HepG2 (cell line): ENCODE measurements at regions not wholly inside any gene's neighbourhood (a gene's known extent, or its start where the extent isn't known, plus 50 kb on each side); places are given as distances from the start of the nearest gene placed in this dataset.

ENCODE experiments used
- ATAC-seq: fragments of 200-7000 bp; cut with Tn5 transposase; 3 replicates; pipeline ENCODE4 v1.9.1; 2020; ENCODE audit warnings: mild to moderate bottlenecking, moderate library complexity
- BruUV-seq: library from RNA; stranded (reverse); fragments of 400-500 nt; replicated peaks from 2 replicates; lab custom pipeline; 2021; lab: Mats Ljungman, UMichigan
- CTCF ChIA-PET: fragments of 300-600 bp; formaldehyde crosslinking; extraction: SDS; loops from one replicate; lab custom pipeline; 2021; ENCODE audit warnings: low total read pairs, inconsistent platforms, low intra/inter-chr PET ratio; lab: Yijun Ruan, JAX
- POLR2A ChIA-PET: fragments of 350-600 bp; sonication (Branson Sonifier 250); formaldehyde crosslinking; loops from one replicate; lab custom pipeline; 2020; ENCODE audit warnings: antibody characterized with exemption, inconsistent platforms; lab: Yijun Ruan, JAX
- DNase-seq: peaks from one replicate; pipeline ENCODE4 v3.0.0-alpha.2; 2015; ENCODE audit warnings: low spot score
- FAIRE-seq: peaks from 3 replicates; lab custom pipeline; 2011; peaks lifted over from hg19 to GRCh38; lab: Jason Lieb, UNC
- H2AFZ ChIP-seq: one replicate; pipeline ENCODE4 v1.6.1; 2011; ENCODE audit warnings: low read length, inconsistent platforms
- H3K27ac ChIP-seq: fragments of 300-600 bp; 3 replicates; pipeline ENCODE4 v1.8.0; 2011; ENCODE audit warnings: mixed run types, mild to moderate bottlenecking, mixed read lengths, low read length, inconsistent platforms; ENCODE audit not compliant: insufficient read depth; ENCODE audit errors: extremely low read length
- H3K27me3 ChIP-seq, 2 experiments: fragments of 200-600 bp in 1 of 2; 2 replicates in 1 of 2; 3 replicates in 1 of 2; pipeline versions ENCODE4 v1.6.0 to v1.8.0; 2011; ENCODE audit warnings: low read length in 2 of 2, mild to moderate bottlenecking in 2 of 2, moderate library complexity in 2 of 2, inconsistent platforms in 1 of 2; ENCODE audit not compliant: insufficient read depth in 2 of 2, control insufficient read depth in 1 of 2
- H3K36me3 ChIP-seq, 2 experiments: fragments of 200-600 bp in 1 of 2; replicated peaks in 1 of 2; 2 replicates in 1 of 2; 3 replicates in 1 of 2; pipeline versions ENCODE4 v1.5.1 to v1.8.0; 2011; ENCODE audit warnings: low read length in 2 of 2, inconsistent platforms in 1 of 2; ENCODE audit not compliant: insufficient read depth in 2 of 2, control insufficient read depth in 1 of 2
- H3K4me1 ChIP-seq: 2 replicates; pipeline ENCODE4 v1.5.1; 2012; ENCODE audit warnings: low read length, inconsistent platforms; ENCODE audit not compliant: insufficient read depth
- H3K4me2 ChIP-seq: 2 replicates; pipeline ENCODE4 v1.6.0; 2011; ENCODE audit warnings: low read depth, low read length, inconsistent platforms
- H3K4me3 ChIP-seq, 3 experiments: fragments of 200-600 bp in 1 of 3; sonication (generic), shearing (Covaris generic) in 1 of 3; replicated peaks in 1 of 3; 2 replicates each; pipeline ENCODE4 v1.5.1; 2011 to 2016; ENCODE audit warnings: low read length in 3 of 3, inconsistent platforms in 2 of 3, low read depth in 2 of 3, mild to moderate bottlenecking in 2 of 3, control low read depth in 1 of 3, mixed read lengths in 1 of 3; ENCODE audit not compliant: insufficient read depth in 1 of 3
- H3K79me2 ChIP-seq: one replicate; pipeline ENCODE4 v1.6.1; 2011; ENCODE audit warnings: low read length, inconsistent platforms; ENCODE audit not compliant: insufficient read depth
- H3K9ac ChIP-seq: 2 replicates; pipeline ENCODE4 v1.6.0; 2011; ENCODE audit warnings: mild to moderate bottlenecking, low read depth, low read length, inconsistent platforms; ENCODE audit not compliant: insufficient read depth
- H3K9me3 ChIP-seq: 2 replicates; pipeline ENCODE4 v1.5.1; 2012; ENCODE audit warnings: mild to moderate bottlenecking, low read length
- H4K20me1 ChIP-seq: 2 replicates; pipeline ENCODE4 v1.6.0; 2011; ENCODE audit warnings: inconsistent platforms, mild to moderate bottlenecking, low read length, moderate library complexity; ENCODE audit not compliant: insufficient read depth
- BCL6 ChIP-seq: IDR thresholded peaks from 2 replicates; pipeline ENCODE4 v1.6.1; 2016; ENCODE audit warnings: missing genetic modification reagents, missing compliant biosample characterization
- FOXJ3 ChIP-seq: sonication (generic); formaldehyde crosslinking; IDR thresholded peaks from 2 replicates; pipeline ENCODE4 v1.4.0; 2020; ENCODE audit warnings: missing genetic modification reagents, mild to moderate bottlenecking, borderline replicate concordance
- PHF20 ChIP-seq: sonication (generic); formaldehyde crosslinking; IDR thresholded peaks from 2 replicates; pipeline ENCODE4 v1.5.0; 2020; ENCODE audit warnings: mild to moderate bottlenecking, missing genetic modification reagents
- SOX13 ChIP-seq, 3 experiments: fragments of 450-650 bp in 1 of 3; sonication (generic) in 1 of 3; formaldehyde crosslinking in 1 of 3; IDR thresholded peaks in 2 of 3; conservative IDR thresholded peaks in 1 of 3; 2 replicates each; pipeline versions ENCODE4 v1.5.0 to v1.6.1; 2016 to 2020; ENCODE audit warnings: antibody characterized with exemption in 1 of 3, mild to moderate bottlenecking in 1 of 3, missing compliant biosample characterization in 1 of 3, missing genetic modification reagents in 1 of 3, moderate library complexity in 1 of 3
- SRSF9 ChIP-seq: fragments of 200-400 bp; formaldehyde crosslinking; IDR thresholded peaks from 2 replicates; pipeline ENCODE4 v1.6.1; 2018; ENCODE audit warnings: borderline replicate concordance, mild to moderate bottlenecking, low read depth, low read length; ENCODE audit not compliant: insufficient read depth, poor library complexity, severe bottlenecking
- ZNF563 ChIP-seq: sonication (generic); formaldehyde crosslinking; IDR thresholded peaks from 2 replicates; pipeline ENCODE4 v1.8.0; 2022; ENCODE audit warnings: mild to moderate bottlenecking, moderate library complexity, missing genetic modification reagents
- ZNF766 ChIP-seq: sonication (generic); formaldehyde crosslinking; IDR thresholded peaks from 2 replicates; pipeline ENCODE4 v1.5.0; 2020; ENCODE audit warnings: missing genetic modification reagents, borderline replicate concordance
- WGBS: methylation state at CpG from one replicate; pipeline ENCODE4 v1.1.6; 2017; ENCODE audit warnings: low lambda C conversion rate; 5-methylcytosine and 5-hydroxymethylcytosine counted together
- in situ Hi-C: cut with HindIII; loops from 2 replicates; pipeline ENCODE4 v1.10.0; 2017; ENCODE audit warnings: low pct_unique_long_range_greater_than_20kb; ENCODE audit not compliant: extremely low pct_ligation_motif_present
- intact Hi-C: fragments of 100-400 bp; cut with micrococcal nuclease; formaldehyde crosslinking; loops from one replicate; pipeline ENCODE4 v1.10.0; 2022; ENCODE audit not compliant: unreplicated experiment

GRCh38 chr2:147173798-147174197 is 671.0 kb upstream of the ACVR2A start:
- no peaks in the 10 kb centered on the region for H3K36me3 ChIP-seq
- no TSS peak for BruUV-seq

DNA sequence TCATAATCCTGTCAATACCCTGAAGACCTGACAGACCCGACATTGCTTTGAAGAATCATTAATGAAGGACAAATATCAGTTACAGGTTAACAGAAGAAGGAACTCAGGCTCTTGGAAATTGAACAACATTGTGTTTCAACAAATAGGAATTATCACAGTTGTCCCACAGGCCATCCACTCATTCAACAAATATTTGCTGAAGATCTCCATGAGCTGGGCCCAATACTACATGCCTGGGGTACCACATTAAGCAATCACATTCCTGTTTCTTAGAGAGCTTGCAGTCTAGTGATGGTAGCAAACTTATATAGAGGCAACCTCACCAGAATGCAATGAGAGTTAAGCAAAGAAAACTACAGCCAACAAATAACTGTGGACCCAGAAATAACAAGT is 671.6 kb upstream of the ACVR2A start:
- Histone ChIP-seq H3K79me2 (no peaks in the 10 kb centered on the region), H4K20me1 (no peaks in the 10 kb centered on the region), H3K4me2 (no peak overlapping the region), H2AFZ (no peak overlapping the region), H3K4me1 (no peaks in the 10 kb centered on the region), H3K9me3 (peaks cover 15% of the 10 kb centered on the region), H3K36me3 (no peaks in the 10 kb centered on the region), H3K9ac (no peak overlapping the region), H3K27me3 (no peaks in the 10 kb centered on the region), H3K4me3 (no peak overlapping the region), H3K27ac (no peak overlapping the region)
- FAIRE-seq (no peak), DNase-seq (peak; percentile 18), ATAC-seq (peak; percentile 53; the same call in 2 of the 3 replicates)
- TF ChIP-seq BCL6 (CRISPR knock-in tag) (peak; percentile 70), SRSF9 (no peak)
- in situ Hi-C loops: no loop called here
- intact Hi-C loops: no loop called here
- WGBS: 0% methylated on average over 1 of the region's 1 CpG
- CTCF ChIA-PET: no interaction called here
- BruUV-seq: no TSS peak
- POLR2A ChIA-PET: no interaction called here

More at GRCh38 chr2:147173798-147174197, 671.0 kb upstream of the ACVR2A start:
- H3K27me3 ChIP-seq: no peaks in the 10 kb centered on the region
- no peaks in the 10 kb centered on the region for H3K4me1 ChIP-seq
- no peaks in the 10 kb centered on the region for H3K79me2 ChIP-seq
- H3K9me3 ChIP-seq: peaks cover 17% of the 10 kb centered on the region
- no peak overlapping the region for H3K4me3 ChIP-seq
- no peak for FAIRE-seq
- TF ChIP-seq ZNF766: no peak
- no peak for TF ChIP-seq FOXJ3
- TF ChIP-seq SOX13 (IDR thresholded peaks at IDR 0.05): no peak
- no peak for TF ChIP-seq SOX13 (CRISPR knock-in tag; conservative IDR thresholded peaks at IDR 0.05 in 1 of 2, IDR thresholded peaks at IDR 0.05 in 1 of 2)
- TF ChIP-seq PHF20 (CRISPR knock-in tag): no peak
- no peak for TF ChIP-seq ZNF563 (CRISPR knock-in tag)
- POLR2A ChIA-PET: no interaction called here
- no peak for ATAC-seq
- no peak overlapping the region for H3K4me2 ChIP-seq
- no peak overlapping the region for H3K27ac ChIP-seq
- CTCF ChIA-PET: no interaction called here
- in situ Hi-C loops (no loop called here), intact Hi-C loops (no loop called here)
- DNase-seq: no peak
- H4K20me1 ChIP-seq: no peaks in the 10 kb centered on the region
- 50% methylated on average over 2 of the region's 2 CpGs for WGBS
- H2AFZ ChIP-seq: no peak overlapping the region
- no peak overlapping the region for H3K9ac ChIP-seq
